HG02884 (cell line): ENCODE measurements at regions not wholly inside any gene's neighbourhood (a gene's known extent, or its start where the extent isn't known, plus 50 kb on each side); places are given as distances from the start of the nearest gene placed in this dataset.

Source experiments
- ATAC-seq: cut with Tn5 transposase; IDR thresholded peaks from one replicate; pipeline ENCODE4 v1.9.1; 2021; ENCODE audit warnings: mild to moderate bottlenecking, moderate library complexity; ENCODE audit not compliant: unreplicated experiment

DNA sequence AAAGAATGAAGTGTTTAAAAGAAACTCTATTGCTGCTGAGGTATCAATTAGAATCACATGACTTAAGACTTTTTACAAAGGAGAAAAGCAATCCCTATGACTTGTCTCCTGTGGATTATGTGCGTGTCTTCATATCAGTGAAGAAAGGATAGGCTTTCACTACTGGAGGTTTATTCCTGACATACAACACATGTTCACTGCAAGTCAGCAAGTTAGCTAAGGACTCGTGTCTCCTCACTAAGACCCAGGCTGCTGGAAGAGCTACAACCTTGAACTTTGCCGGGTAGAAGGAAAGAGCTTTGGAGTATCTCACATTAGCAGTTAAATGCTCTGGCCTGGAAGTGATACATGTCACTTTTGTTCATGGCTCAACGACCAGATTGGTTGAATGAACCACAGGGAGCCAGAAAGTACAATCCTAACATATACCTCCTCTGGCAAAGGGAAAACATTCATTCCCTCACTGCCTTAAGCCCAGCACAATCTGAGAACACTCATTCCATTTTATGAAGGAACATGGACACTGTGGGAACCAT lies 215.3 kb downstream of the RNF152 start:
- no peak for ATAC-seq

DNA sequence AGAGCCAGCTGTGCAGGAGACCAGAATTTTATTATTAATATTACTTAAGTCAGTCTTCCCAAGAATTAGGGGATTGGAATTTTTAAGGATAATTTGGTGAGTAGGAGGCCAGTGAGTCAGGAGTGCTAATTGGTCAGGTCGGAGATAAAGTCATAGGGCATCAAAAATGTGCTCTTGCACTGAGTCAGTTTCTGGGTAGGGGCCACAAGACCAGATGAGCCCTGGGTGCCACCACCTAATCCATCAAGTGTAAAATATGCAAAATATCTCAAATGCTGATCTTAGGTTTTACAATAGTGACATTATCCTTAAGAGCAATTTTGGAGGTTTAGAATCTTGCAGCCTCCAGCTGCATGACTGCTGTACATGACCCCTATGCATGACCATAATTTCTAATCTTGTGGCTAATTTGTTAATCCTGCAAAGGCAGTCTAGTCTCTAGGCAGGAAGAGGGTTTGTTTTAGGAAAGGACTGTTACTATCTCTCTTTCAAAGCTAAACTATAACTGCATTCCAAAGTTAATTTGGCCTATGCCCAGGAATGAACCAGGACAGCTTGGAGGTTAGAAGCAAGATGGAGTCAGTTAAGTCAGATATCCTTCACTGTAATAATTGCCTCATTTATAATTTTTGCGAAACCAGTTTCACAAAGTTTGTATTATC lies 215.9 kb downstream of the RNF152 start:
- ATAC-seq = no peak

- ATAC-seq = no peak
These were observed 223.5 kb downstream of the RNF152 start for GRCh38 chr18:61669320-61669719.

- ATAC-seq = no peak
These were observed 225.8 kb downstream of the RNF152 start for GRCh38 chr18:61666876-61667590.

DNA sequence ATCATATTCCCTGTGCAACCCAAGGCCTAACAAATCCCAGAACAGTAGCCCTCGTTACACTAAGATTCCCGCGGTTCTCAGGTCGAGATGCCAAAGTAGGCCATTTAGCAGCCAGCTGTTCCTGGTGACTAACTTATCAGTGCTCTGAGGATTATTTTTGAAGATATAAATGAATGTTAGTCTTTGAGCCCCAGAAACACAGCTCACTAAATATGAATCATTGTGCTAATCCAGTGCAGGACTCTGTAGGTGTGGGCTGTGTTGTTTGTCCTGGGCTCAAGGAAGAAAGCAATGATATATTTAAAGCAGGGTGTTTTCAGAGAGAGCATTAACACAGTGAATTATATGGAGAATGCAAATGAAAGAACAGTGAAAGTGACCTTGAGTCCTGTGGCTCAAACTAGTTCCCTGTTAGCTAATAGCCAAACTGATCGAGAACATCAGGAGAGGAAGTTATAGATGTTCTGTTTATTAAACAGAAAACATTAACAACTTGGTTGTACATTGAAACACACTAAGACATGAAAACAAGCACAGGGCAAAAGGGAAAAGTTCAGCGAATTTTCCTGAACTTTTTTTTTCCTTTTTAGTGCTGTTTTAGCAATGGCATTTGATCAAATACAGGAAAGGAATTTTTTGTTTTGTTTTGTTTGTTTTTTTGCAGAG lies 228.3 kb downstream of the RNF152 start:
- ATAC-seq = no peak

- ATAC-seq = no peak
These were observed 230.1 kb downstream of the RNF152 start for GRCh38 chr18:61662726-61663125.

DNA sequence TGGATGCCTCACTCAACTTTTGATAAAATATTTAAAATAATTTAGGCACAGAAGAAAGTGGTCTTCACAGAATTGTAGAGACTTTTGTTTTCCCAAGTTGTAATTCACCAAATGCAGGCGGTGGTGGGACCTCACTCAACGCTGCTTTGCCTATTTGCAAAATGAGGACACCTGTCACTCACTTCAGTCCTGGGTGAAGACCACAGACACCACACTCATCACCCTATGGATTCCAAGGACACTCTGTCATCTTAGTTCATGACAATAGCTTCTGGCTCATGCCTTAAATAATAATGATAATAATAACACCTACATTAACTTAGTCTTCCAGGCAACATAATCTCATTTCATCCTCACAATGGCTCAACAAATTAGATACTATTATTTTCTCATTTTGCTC lies 234.4 kb downstream of the RNF152 start:
- ATAC-seq = no peak

GRCh38 chr18:61657066-61657732 lies 235.6 kb downstream of the RNF152 start:
- ATAC-seq = no peak

DNA sequence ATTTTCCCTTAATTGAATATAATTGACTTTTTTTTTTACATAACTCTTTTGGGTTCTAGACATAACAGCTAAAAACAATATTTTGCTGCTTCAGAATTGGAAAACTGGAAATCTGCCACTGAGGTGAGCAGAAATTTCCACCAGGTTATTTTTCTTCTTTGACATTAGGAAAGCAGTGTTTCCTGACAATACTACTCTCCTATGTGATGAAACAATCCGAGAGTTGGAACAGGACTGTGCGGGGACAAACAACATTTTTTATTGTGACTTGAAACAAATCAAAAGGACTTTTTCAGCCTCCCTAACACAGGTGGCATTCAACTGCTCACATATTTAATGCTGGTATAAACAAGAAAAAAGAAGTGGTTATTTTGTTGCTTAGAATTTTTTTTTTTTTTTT lies 237.2 kb downstream of the RNF152 start:
- ATAC-seq = no peak

DNA sequence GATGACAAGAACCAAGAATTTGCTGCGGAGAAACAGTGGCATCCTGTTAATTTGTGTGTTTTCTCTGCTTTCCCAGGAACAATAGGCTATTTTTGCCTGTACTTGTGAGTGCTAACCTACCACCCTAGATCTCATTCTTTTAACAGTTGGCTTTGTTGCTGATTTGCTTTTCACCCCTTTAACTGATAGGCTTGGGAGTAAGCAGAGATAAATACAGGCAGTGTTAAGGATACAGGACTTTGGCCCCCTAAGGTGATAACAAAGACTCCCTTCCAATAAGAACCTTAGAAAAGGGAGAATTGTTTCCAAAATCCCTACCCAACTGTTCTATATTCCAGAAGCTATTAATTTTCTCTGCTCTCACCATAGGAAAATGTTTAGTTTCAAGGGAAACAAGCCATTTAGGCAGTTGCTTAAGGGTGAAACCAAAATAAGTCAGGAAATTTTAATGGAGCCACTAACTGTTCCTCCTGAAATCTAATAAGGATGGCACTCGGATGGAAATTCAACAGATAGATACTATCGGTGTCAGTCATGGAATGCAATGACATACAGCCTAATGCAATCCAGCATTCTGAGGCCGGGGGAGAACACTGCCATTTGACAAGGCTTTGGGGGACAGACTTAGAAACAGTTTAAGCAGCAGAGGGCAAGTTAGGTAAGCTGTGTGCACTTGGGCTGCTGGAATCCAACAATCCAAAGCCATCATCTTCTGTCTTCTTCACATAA lies 238.8 kb downstream of the RNF152 start:
- no peak for ATAC-seq

- ATAC-seq = no peak
These were observed 240.9 kb downstream of the RNF152 start for GRCh38 chr18:61651880-61652268.

DNA sequence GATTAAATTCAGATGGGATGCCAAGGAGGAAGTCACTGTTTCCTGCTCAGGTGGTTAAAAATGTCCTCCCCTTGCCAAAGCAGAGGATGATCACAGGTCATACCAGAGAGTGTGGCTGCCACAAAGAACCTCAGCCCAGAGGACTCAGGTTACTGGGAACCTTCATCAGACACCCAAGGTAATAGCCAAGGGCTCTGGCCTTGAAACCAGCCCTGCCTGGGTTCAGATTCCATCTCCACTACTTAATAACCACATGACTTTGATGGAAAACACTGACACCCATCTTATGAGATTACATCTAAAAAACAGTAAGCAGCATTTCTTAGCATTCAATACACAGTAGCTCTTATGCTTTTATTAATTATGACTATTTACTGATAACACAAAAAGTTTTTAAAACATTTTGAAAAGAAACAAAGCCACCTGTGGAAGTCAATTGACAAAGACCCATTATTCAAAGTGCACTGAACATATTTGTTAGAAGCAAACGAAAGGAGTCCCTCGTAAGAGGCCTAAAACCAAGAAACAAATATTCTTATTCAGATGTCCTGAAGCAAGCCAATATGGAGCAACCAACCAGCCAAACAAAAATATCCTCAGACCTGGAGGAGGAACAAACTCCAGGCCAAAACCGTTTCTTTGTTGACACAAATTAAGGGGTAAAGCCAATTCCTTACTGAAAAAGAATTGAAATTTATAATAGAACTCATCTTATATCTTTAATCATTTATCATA lies 241.5 kb downstream of the RNF152 start:
- no peak for ATAC-seq

- ATAC-seq = no peak
These were observed 248.7 kb downstream of the RNF152 start for GRCh38 chr18:61643884-61644647.

DNA sequence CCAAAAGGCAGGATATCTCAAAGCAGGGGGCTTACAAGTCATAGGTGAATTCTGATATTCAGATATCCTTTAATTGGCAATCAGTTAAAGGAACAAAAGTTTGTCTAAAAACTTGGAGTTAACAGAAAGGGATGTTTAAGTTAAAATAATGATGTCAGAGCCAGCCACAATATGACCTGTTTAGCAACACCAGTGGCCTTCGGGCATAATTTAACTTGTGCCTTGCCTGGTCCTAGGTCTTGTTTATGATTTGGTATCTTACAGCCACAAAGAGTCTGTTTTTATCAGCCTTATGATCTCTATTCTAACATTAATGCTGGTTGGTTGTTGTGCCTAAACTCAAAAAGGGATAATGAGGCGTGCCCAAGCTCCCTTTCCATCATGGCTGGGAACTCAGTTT lies 252.9 kb downstream of the RNF152 start:
- no peak for ATAC-seq

GRCh38 chr18:61637905-61638595 lies 254.8 kb downstream of the RNF152 start:
- ATAC-seq = no peak

DNA sequence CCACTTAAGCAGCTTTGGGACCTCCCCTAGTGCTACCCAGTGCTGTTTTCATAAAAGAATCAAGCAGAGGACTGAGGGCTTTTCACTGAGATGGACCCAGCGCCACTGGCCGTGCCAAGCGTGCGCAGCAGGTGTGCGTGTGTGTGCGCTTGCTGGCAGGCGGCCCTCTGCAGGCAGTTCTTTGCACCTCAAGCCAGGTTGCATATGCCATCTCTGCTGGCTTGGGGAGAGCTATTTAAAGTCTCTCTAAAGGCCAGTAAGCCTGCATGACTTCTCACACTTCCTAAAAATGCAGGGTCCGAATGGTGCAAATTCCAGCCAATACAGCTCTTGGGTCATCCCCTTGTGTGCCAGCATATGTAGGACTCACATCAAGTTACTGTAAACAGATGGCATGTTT lies 255.5 kb downstream of the RNF152 start:
- no peak for ATAC-seq

GRCh38 chr18:61635901-61636528 lies 256.8 kb downstream of the RNF152 start:
- ATAC-seq = peak; percentile 55

GRCh38 chr18:61628085-61628484 lies 264.7 kb downstream of the RNF152 start:
- no peak for ATAC-seq
